Trophoblast cell (in vitro differentiated cells and primary cell): ENCODE measurements at regions not wholly inside any gene's neighbourhood (a gene's known extent, or its start where the extent isn't known, plus 50 kb on each side); places are given as distances from the start of the nearest gene placed in this dataset.
A peak's percentile ranks its signal among the peaks of the same experiment; 100 is the strongest.
"Not testable (repeated sequence)": the region's sequence is repeated elsewhere in the genome, so short reads cannot be mapped to it uniquely, and the experiment has no call there.

Source experiments
- DNase-seq, 2 donors: peaks; one replicate each; pipeline ENCODE4 v3.0.0-alpha.2; 2016
- H2AFZ ChIP-seq: 2 replicates; pipeline ENCODE4 v1.6.1; 2013; ENCODE audit warnings: low read length, moderate library complexity, mild to moderate bottlenecking; ENCODE audit not compliant: insufficient read depth, poor library complexity
- H2AK5ac ChIP-seq: 2 replicates; pipeline ENCODE4 v1.6.1; 2013; ENCODE audit warnings: mild to moderate bottlenecking, low read length
- H2BK120ac ChIP-seq: 2 replicates; pipeline ENCODE4 v1.6.1; 2013; ENCODE audit warnings: low read length, mild to moderate bottlenecking, moderate library complexity; ENCODE audit not compliant: insufficient read depth, poor library complexity
- H2BK12ac ChIP-seq: 2 replicates; pipeline ENCODE4 v1.6.1; 2013; ENCODE audit warnings: mild to moderate bottlenecking, low read length, moderate library complexity
- H2BK5ac ChIP-seq: 2 replicates; pipeline ENCODE4 v1.6.1; 2013; ENCODE audit warnings: low read length, low read depth, moderate library complexity, mild to moderate bottlenecking; ENCODE audit not compliant: poor library complexity
- H3K14ac ChIP-seq: 2 replicates; pipeline ENCODE4 v1.6.1; 2013; ENCODE audit warnings: mild to moderate bottlenecking, low read length
- H3K18ac ChIP-seq: 2 replicates; pipeline ENCODE4 v1.6.1; 2013; ENCODE audit warnings: mild to moderate bottlenecking, low read length
- H3K23ac ChIP-seq: 2 replicates; pipeline ENCODE4 v1.6.1; 2013; ENCODE audit warnings: low read length
- H3K27ac ChIP-seq: 2 replicates; pipeline ENCODE4 v1.5.1; 2013; ENCODE audit warnings: low read depth, mild to moderate bottlenecking, inconsistent platforms, low read length, moderate library complexity
- H3K27me3 ChIP-seq: 2 replicates; pipeline ENCODE4 v1.6.1; 2013; ENCODE audit warnings: inconsistent platforms, mild to moderate bottlenecking, low read length, moderate library complexity; ENCODE audit not compliant: insufficient read depth
- H3K36me3 ChIP-seq, 2 experiments: 1 replicate in 1 of 2; 2 replicates in 1 of 2; pipeline ENCODE4 v1.6.1; 2013; ENCODE audit warnings: low read length in 2 of 2, mild to moderate bottlenecking in 2 of 2, moderate library complexity in 1 of 2; ENCODE audit not compliant: insufficient read depth in 2 of 2, control insufficient read depth in 1 of 2
- H3K4ac ChIP-seq: 2 replicates; pipeline ENCODE4 v1.6.1; 2013; ENCODE audit warnings: low read depth, mild to moderate bottlenecking, low read length, moderate library complexity
- H3K4me1 ChIP-seq, 2 experiments: 1 replicate in 1 of 2; 2 replicates in 1 of 2; pipeline ENCODE4 v1.6.1; 2013; ENCODE audit warnings: low read length in 2 of 2, mild to moderate bottlenecking in 2 of 2, moderate library complexity in 1 of 2; ENCODE audit not compliant: insufficient read depth in 2 of 2, control insufficient read depth in 1 of 2
- H3K4me2 ChIP-seq: 2 replicates; pipeline ENCODE4 v1.6.1; 2013; ENCODE audit warnings: inconsistent platforms, mild to moderate bottlenecking, low read length, moderate library complexity
- H3K4me3 ChIP-seq: 2 replicates; pipeline ENCODE4 v1.5.1; 2013; ENCODE audit warnings: mild to moderate bottlenecking, low read depth, low read length, inconsistent platforms
- H3K79me1 ChIP-seq: one replicate; pipeline ENCODE4 v1.6.1; 2013; ENCODE audit warnings: low read length
- H3K79me2 ChIP-seq: 2 replicates; pipeline ENCODE4 v1.6.1; 2013; ENCODE audit warnings: low read length, mild to moderate bottlenecking; ENCODE audit not compliant: control insufficient read depth, insufficient read depth, poor library complexity
- H3K9ac ChIP-seq: 2 replicates; pipeline ENCODE4 v1.6.1; 2013; ENCODE audit warnings: mild to moderate bottlenecking, low read length
- H3K9me3 ChIP-seq: 2 replicates; pipeline ENCODE4 v1.6.1; 2013; ENCODE audit warnings: low read depth, mild to moderate bottlenecking, control low read depth, inconsistent platforms, low read length; ENCODE audit not compliant: insufficient read depth
- H4K12ac ChIP-seq: 2 replicates; pipeline ENCODE4 v1.6.1; 2013; ENCODE audit warnings: low read depth, mild to moderate bottlenecking, low read length, moderate library complexity
- H4K8ac ChIP-seq: 2 replicates; pipeline ENCODE4 v1.6.1; 2013; ENCODE audit warnings: low read depth, mild to moderate bottlenecking, low read length, moderate library complexity
- H4K91ac ChIP-seq: one replicate; pipeline ENCODE4 v1.6.1; 2013; ENCODE audit warnings: low read depth, mild to moderate bottlenecking, low read length, moderate library complexity
- whole genome bisulfite sequencing: extraction: QIAGEN DNeasy Blood & Tissue Kit; methylation state at CpG from one replicate; pipeline ENCODE4 v1.1.7; 2013; ENCODE audit warnings: missing lambda C conversion rate; ENCODE audit not compliant: insufficient read length, insufficient coverage; ENCODE audit errors: extremely low coverage; 5-methylcytosine and 5-hydroxymethylcytosine counted together

DNA sequence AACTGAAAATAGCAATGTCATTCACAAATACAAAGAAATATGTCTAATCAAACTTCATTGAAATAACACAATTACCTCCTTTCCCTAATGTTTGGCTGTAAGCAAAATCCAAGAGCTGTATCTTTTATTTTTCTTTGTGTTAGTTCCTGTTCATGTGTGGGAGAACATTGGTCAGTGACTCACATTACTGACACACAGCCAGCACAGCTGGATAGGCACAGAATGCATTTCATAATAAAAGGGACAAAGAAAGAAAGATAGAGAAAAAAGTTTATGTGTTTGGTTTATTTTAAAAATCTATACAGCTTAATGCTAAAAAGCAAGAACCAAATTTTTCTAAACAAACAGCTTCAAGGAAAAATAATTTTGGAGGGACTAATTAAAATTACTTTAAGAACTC, 185.6 kb upstream of the COL3A1 start:
- Histone ChIP-seq H4K91ac (no peak overlapping the region), H2BK12ac (no peak overlapping the region), H4K12ac (no peak overlapping the region), H3K27me3 (no peaks in the 10 kb centered on the region), H3K9ac (no peak overlapping the region), H3K4me2 (no peak overlapping the region), H3K23ac (no peak overlapping the region), H3K4ac (no peak overlapping the region), H3K27ac (no peak overlapping the region), H4K8ac (no peak overlapping the region), H3K4me3 (no peak overlapping the region), H2BK120ac (no peak overlapping the region), H2BK5ac (no peak overlapping the region), H2AFZ (no peak overlapping the region), H3K4me1 (peaks cover 2 to 4% of the 10 kb centered on the region in 2 experiments), H2AK5ac (no peak overlapping the region), H3K79me2 (peaks cover 3% of the 10 kb centered on the region), H3K36me3 (no peaks in the 10 kb centered on the region), H3K79me1 (peaks cover 14% of the 10 kb centered on the region), H3K14ac (no peak overlapping the region), H3K18ac (no peak overlapping the region), H3K9me3 (no peaks in the 10 kb centered on the region)
- peak in 1 of 2 donors; percentile 10 for DNase-seq

DNA sequence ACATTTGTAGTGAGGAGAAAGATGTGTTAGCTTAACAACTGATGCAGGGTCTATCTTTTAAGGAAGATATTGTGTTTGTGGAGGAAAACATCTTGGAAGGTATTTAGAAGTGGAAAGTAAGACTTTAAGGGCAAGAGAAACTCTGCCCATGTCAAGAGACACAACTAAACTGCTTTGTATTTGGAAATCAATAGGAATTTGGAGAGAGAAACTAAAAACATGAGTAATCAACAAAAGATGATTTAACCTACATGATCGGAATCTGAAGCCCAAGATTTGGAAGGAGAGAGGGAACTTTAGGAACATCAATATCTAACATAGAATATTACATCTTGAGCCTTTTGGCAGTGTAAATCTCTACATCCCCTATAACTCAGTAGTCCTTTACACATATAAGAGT, 184.2 kb upstream of the COL3A1 start:
- Histone ChIP-seq H3K79me1 (peaks cover 14% of the 10 kb centered on the region), H3K23ac (no peak overlapping the region), H3K4me2 (no peak overlapping the region), H3K9me3 (no peaks in the 10 kb centered on the region), H3K27me3 (no peaks in the 10 kb centered on the region), H2AK5ac (no peak overlapping the region), H2BK120ac (no peak overlapping the region), H2BK12ac (no peak overlapping the region), H4K12ac (no peak overlapping the region), H3K27ac (no peak overlapping the region), H3K36me3 (no peaks in the 10 kb centered on the region), H4K91ac (no peak overlapping the region), H3K4me3 (no peak overlapping the region), H4K8ac (no peak overlapping the region), H3K4me1 (peaks cover 2 to 4% of the 10 kb centered on the region in 2 experiments), H3K79me2 (peaks cover 3% of the 10 kb centered on the region), H2AFZ (no peak overlapping the region), H3K18ac (no peak overlapping the region), H3K9ac (no peak overlapping the region), H3K14ac (no peak overlapping the region), H3K4ac (no peak overlapping the region), H2BK5ac (no peak overlapping the region)
- DNase-seq = peak in 1 of 2 donors; percentile 14
- no CpG with 5 or more reads among the region's 1 CpG for whole genome bisulfite sequencing

GRCh38 chr2:188794453-188794852, 179.7 kb upstream of the COL3A1 start:
- not testable (repeated sequence) for H2BK12ac ChIP-seq, H3K4me3 ChIP-seq, H3K79me2 ChIP-seq, H3K4me1 ChIP-seq, H3K36me3 ChIP-seq, H3K9ac ChIP-seq, H3K27me3 ChIP-seq, H3K4ac ChIP-seq, H3K23ac ChIP-seq, H3K14ac ChIP-seq, DNase-seq, H3K79me1 ChIP-seq, H3K18ac ChIP-seq, H3K27ac ChIP-seq, H2BK120ac ChIP-seq, H4K91ac ChIP-seq, H2AK5ac ChIP-seq, H4K8ac ChIP-seq, H3K9me3 ChIP-seq, H2BK5ac ChIP-seq, H3K4me2 ChIP-seq, H2AFZ ChIP-seq, H4K12ac ChIP-seq
- no CpG with 5 or more reads among the region's 4 CpGs for WGBS

DNA sequence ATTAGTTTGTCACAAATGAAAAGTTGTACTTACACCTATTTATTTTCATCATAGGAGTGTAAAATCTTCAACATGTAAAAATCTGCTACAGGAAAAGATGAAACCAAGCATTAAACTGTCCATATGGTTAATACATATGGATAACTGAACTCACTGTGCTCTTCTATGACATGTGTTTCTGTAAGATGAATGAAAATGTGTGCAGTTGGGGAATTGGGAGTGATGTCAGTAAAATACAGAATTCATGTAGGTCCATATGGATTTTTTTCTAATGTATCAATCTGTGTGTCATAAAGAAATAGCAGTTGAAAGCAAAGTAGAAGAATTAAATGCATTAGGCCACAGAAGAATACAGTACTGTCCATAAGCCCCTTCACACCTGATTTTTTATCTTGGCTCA, 178.4 kb upstream of the COL3A1 start:
- Histone ChIP-seq H3K4me1 (no peaks in the 10 kb centered on the region), H3K4ac (no peak overlapping the region), H4K91ac (no peak overlapping the region), H4K12ac (no peak overlapping the region), H2AFZ (no peak overlapping the region), H2AK5ac (no peak overlapping the region), H4K8ac (no peak overlapping the region), H3K27ac (no peak overlapping the region), H3K18ac (no peak overlapping the region), H2BK12ac (no peak overlapping the region), H3K23ac (no peak overlapping the region), H3K27me3 (no peaks in the 10 kb centered on the region), H3K79me1 (no peaks in the 10 kb centered on the region), H3K36me3 (no peaks in the 10 kb centered on the region), H3K79me2 (no peaks in the 10 kb centered on the region), H3K4me2 (no peak overlapping the region), H3K9ac (no peak overlapping the region), H3K9me3 (no peaks in the 10 kb centered on the region), H3K14ac (no peak overlapping the region), H2BK5ac (no peak overlapping the region), H2BK120ac (no peak overlapping the region), H3K4me3 (no peak overlapping the region)
- DNase-seq = no peak

- Histone ChIP-seq H2AFZ (no peak overlapping the region), H3K18ac (no peak overlapping the region), H3K14ac (no peak overlapping the region), H2BK5ac (no peak overlapping the region), H3K23ac (no peak overlapping the region), H3K27me3 (no peaks in the 10 kb centered on the region), H3K4me2 (no peak overlapping the region), H3K4me1 (no peaks in the 10 kb centered on the region), H4K91ac (no peak overlapping the region), H2BK120ac (no peak overlapping the region), H2BK12ac (no peak overlapping the region), H3K79me2 (no peaks in the 10 kb centered on the region), H2AK5ac (no peak overlapping the region), H4K8ac (no peak overlapping the region), H4K12ac (no peak overlapping the region), H3K79me1 (no peaks in the 10 kb centered on the region), H3K9ac (no peak overlapping the region), H3K36me3 (no peaks in the 10 kb centered on the region), H3K4me3 (no peak overlapping the region), H3K4ac (no peak overlapping the region), H3K9me3 (peaks cover under 1% of the 10 kb centered on the region), H3K27ac (no peak overlapping the region)
- no peak for DNase-seq
- WGBS = no CpG with 5 or more reads among the region's 4 CpGs
These were observed 176.8 kb upstream of the COL3A1 start for GRCh38 chr2:188797371-188797770.
